Psoas muscle (tissue), 7 donors: ENCODE measurements at regions not wholly inside any gene's neighbourhood (a gene's known extent, or its start where the extent isn't known, plus 50 kb on each side); places are given as distances from the start of the nearest gene placed in this dataset.

Experiments
- ATAC-seq, 4 donors: fragments of 200-7000 bp; cut with Tn5 transposase; one replicate each; pipeline ENCODE4 v1.9.1; 2020; ENCODE audit warnings: moderate library complexity in 3 of 4, mild to moderate bottlenecking in 2 of 4
- DNase-seq, 2 donors: peaks; one replicate each; pipeline ENCODE4 v3.0.0-alpha.2; 2020
- H3K27ac ChIP-seq: fragments of 200-600 bp; one replicate; pipeline ENCODE4 v1.8.0; 2022
- H3K27me3 ChIP-seq, 3 donors: fragments of 200-600 bp in 1 of 3; one replicate each; pipeline versions ENCODE4 v1.6.1 to v1.8.0; 2013 to 2022; ENCODE audit warnings: low read length in 2 of 3, mild to moderate bottlenecking in 2 of 3, moderate library complexity in 1 of 3; ENCODE audit not compliant: insufficient read depth in 3 of 3
- H3K36me3 ChIP-seq, 2 donors: fragments of 200-600 bp in 1 of 2; one replicate each; pipeline versions ENCODE4 v1.6.1 to v1.8.0; 2013 to 2022; ENCODE audit warnings: low read depth in 1 of 2, mild to moderate bottlenecking in 1 of 2, moderate library complexity in 1 of 2; ENCODE audit not compliant: insufficient read depth in 1 of 2
- H3K4me1 ChIP-seq: fragments of 200-600 bp; one replicate; pipeline ENCODE4 v1.8.0; 2022
- H3K4me3 ChIP-seq: fragments of 200-600 bp; one replicate; pipeline ENCODE4 v1.8.0; 2022; ENCODE audit warnings: mild to moderate bottlenecking
- H3K9me3 ChIP-seq: fragments of 200-600 bp; one replicate; pipeline ENCODE4 v1.8.0; 2022
- WGBS, 3 donors: extraction: QIAGEN DNeasy Blood & Tissue Kit; methylation state at CpG; one replicate each; pipeline versions ENCODE4 v1.1.6 to v1.1.7; 2013; 5-methylcytosine and 5-hydroxymethylcytosine counted together
- intact Hi-C, 2 donors: fragments of 100-400 bp; cut with DNase I; formaldehyde crosslinking; loops; one replicate each; pipeline versions ENCODE4 v1.11.0 to v1.14.2; 2022
- TF ChIP-seq, protein P1 (sequence below): fragments of 200-600 bp; IDR thresholded peaks from one replicate; pipeline ENCODE4 v1.8.0; 2022; ENCODE audit warnings: antibody characterized with exemption
- donor health status: healthy with polysubstance abuse.
- donor health status: DM: no; HTN: no; CAD: no; lungs with moderate emphysema.
- donor health status: Bipolar disorder and iron deficiency.
- donor health status: healthy.
- donor health status: DM: yes; HTN: yes; CAD: no.
- donor health status: DM: no; HTN: no; CAD: no.
- donor health status: DM: yes; HTN: yes; CAD: no.

DNA sequence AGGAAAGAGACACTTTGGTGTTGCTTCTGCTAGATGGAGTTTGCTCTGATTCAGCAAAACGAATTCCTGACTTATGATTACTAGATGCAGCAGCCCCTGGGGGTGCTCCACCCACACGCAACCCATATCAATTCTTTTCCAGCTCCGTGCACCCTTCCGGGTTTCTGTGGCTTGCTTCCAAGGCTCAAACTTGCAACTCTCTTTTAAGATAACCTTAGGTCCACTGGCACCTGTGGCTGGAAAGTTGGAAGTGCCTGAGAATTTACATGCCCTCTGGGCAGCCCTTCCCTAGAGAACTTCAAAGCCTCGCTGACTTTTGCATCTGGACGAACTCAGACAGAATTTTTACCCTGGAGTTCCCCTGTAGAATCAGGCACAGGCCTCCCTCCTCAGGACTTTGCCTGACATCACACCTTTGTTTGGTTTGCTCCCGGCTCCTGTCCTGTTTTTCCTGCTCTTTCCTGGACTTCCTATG is 224.9 kb downstream of the SNX18 start:
- Histone ChIP-seq H3K4me3 (no peak overlapping the region), H3K4me1 (no peaks in the 10 kb centered on the region), H3K9me3 (no peaks in the 10 kb centered on the region), H3K27me3 (no peaks in the 10 kb centered on the region), H3K27ac (no peak overlapping the region), H3K36me3 (no peaks in the 10 kb centered on the region)
- 41 to 48% (median 46%) methylated on average over 7 of the region's 7 CpGs for WGBS, 3 donors
- DNase-seq (no peak), ATAC-seq (no peak)
- intact Hi-C loops: loop anchor here in 1 of 2 donors (10.0 kb wide), 1 partner anchor 812 kb away; no protein-coding TSS in a partner anchor
- TF ChIP-seq, protein P1, sequence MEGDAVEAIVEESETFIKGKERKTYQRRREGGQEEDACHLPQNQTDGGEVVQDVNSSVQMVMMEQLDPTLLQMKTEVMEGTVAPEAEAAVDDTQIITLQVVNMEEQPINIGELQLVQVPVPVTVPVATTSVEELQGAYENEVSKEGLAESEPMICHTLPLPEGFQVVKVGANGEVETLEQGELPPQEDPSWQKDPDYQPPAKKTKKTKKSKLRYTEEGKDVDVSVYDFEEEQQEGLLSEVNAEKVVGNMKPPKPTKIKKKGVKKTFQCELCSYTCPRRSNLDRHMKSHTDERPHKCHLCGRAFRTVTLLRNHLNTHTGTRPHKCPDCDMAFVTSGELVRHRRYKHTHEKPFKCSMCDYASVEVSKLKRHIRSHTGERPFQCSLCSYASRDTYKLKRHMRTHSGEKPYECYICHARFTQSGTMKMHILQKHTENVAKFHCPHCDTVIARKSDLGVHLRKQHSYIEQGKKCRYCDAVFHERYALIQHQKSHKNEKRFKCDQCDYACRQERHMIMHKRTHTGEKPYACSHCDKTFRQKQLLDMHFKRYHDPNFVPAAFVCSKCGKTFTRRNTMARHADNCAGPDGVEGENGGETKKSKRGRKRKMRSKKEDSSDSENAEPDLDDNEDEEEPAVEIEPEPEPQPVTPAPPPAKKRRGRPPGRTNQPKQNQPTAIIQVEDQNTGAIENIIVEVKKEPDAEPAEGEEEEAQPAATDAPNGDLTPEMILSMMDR: no peak

DNA sequence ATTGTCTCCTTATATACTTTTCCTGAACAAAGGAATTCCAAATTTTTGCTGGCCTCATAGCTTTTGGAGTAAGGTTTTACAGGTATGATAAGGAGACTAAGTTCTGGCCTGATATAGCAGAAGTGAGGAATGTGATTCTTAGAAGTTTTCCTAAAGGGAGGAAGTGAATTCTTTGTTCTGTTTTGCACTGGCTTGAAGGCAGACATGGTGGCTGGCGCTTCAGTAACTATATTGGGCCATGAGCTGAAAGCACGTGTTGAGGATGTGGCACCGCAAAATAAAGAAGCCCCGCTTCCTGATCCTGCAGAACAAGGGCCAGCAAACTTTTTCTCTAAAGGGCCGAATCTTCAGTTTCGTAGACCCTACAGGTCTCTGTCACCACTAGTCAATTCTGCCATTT is 224.2 kb downstream of the SNX18 start:
- no peaks in the 10 kb centered on the region for H3K4me1 ChIP-seq
- H3K4me3 ChIP-seq: no peak overlapping the region
- intact Hi-C loops: loop anchor here in 1 of 2 donors (10.0 kb wide), 1 partner anchor 813 kb away; no protein-coding TSS in a partner anchor
- DNase-seq (no peak), ATAC-seq (no peak)
- no peaks in the 10 kb centered on the region for H3K27me3 ChIP-seq
- H3K27ac ChIP-seq: no peak overlapping the region
- 88 to 96% (median 92%) methylated on average over 6 of the region's 6 CpGs for WGBS, 3 donors
- no peaks in the 10 kb centered on the region for H3K36me3 ChIP-seq
- H3K9me3 ChIP-seq: no peaks in the 10 kb centered on the region
- TF ChIP-seq, protein P1: no peak

DNA sequence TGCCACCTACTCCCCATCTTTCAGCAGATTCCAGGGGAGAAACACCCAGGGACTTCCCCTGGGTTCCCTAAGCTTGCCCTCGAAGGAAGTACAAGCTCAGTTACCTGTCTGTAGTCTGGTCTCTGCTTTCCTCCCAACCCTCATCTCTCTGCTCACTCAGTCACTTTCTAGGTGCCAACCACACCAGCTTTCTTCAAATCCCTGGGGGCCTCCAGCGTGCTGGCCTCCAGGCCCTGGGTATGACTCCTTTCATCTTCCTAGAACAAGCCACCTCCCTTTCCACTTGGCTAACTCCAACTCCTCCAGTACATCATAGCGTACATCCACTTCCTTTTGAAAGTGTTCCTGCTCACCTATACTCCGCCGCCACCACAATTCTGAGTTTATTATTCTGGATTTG is 222.6 kb downstream of the SNX18 start:
- intact Hi-C loops: loop anchor here in 1 of 2 donors (10.0 kb wide), 1 partner anchor 815 kb away; no protein-coding TSS in a partner anchor
- H3K9me3 ChIP-seq: no peaks in the 10 kb centered on the region
- DNase-seq (no peak), ATAC-seq (no peak)
- H3K4me3 ChIP-seq: no peak overlapping the region
- H3K27ac ChIP-seq: no peak overlapping the region
- H3K4me1 ChIP-seq: no peaks in the 10 kb centered on the region
- no peaks in the 10 kb centered on the region for H3K36me3 ChIP-seq
- WGBS, 3 donors: 83 to 92% (median 86%) methylated on average over 5 of the region's 5 CpGs
- TF ChIP-seq, protein P1: no peak
- H3K27me3 ChIP-seq: no peaks in the 10 kb centered on the region

DNA sequence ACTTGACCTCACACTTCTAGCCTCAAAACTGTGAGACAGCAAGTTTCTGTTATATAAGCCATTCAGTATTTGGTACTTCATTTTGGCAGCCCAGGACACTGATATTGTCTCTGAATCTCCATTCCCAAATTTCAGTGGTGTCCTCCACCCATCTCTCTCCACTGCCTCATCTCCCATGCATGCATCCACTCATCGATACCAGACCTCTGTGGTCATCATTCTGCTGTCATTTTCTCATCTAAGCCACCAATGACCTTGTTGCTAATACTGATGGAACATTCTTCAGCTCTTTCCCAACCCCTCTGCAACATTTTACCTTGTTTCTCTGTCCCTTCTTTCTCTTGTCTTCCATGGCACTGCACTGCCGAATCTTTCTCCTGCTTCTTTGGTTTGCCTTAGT is 221.8 kb downstream of the SNX18 start:
- Histone ChIP-seq H3K36me3 (no peaks in the 10 kb centered on the region), H3K27me3 (no peaks in the 10 kb centered on the region), H3K27ac (no peak overlapping the region), H3K4me1 (no peaks in the 10 kb centered on the region), H3K9me3 (no peaks in the 10 kb centered on the region), H3K4me3 (no peak overlapping the region)
- TF ChIP-seq, protein P1: no peak
- intact Hi-C loops: no loop called here
- WGBS, 3 donors: 84 to 92% (median 92%) methylated on average over 2 of the region's 2 CpGs
- DNase-seq: no peak
- no peak for ATAC-seq

DNA sequence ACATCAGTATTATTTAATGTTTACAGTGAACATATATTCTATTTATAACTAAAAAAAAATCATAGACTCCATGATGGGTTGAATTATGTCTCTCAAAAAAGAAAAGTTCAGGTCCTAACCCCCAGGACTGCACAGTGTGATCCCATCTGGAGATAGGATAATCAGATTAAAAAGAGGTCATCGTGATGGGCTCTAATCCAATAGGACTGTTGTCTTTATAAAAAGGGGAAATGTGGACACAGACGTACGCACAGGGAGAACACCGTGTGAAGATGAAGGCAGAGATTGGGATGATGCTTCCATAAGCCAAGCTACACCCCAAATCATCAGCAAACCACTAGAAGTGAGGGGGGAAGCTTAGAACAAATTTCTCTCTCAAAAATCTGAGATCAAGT is 221.4 kb downstream of the SNX18 start:
- Histone ChIP-seq H3K4me1 (no peaks in the 10 kb centered on the region), H3K27ac (no peak overlapping the region), H3K4me3 (no peak overlapping the region), H3K27me3 (no peaks in the 10 kb centered on the region), H3K9me3 (no peaks in the 10 kb centered on the region), H3K36me3 (no peaks in the 10 kb centered on the region)
- 82 to 88% (median 88%) methylated on average over 4 of the region's 4 CpGs for WGBS, 3 donors
- ATAC-seq (no peak), DNase-seq (no peak)
- intact Hi-C loops: no loop called here
- TF ChIP-seq, protein P1: no peak
